Fibroblast of mammary gland (primary cell): ENCODE measurements at regions not wholly inside any gene's neighbourhood (a gene's known extent, or its start where the extent isn't known, plus 50 kb on each side); places are given as distances from the start of the nearest gene placed in this dataset.

ENCODE experiments used
- DNase-seq: peaks from one replicate; pipeline ENCODE4 v3.0.0-alpha.2; 2010; ENCODE audit warnings: low read depth
- H3K4me3 ChIP-seq: 2 replicates; pipeline ENCODE4 v1.5.1; 2011; ENCODE audit warnings: low read depth, mild to moderate bottlenecking, low read length, moderate library complexity; ENCODE audit not compliant: control insufficient read depth
- TF ChIP-seq, protein P1 (sequence below): conservative IDR thresholded peaks from 2 replicates; pipeline ENCODE4 v1.5.1; 2011; ENCODE audit warnings: low read depth, low read length, inconsistent platforms; ENCODE audit not compliant: control insufficient read depth, insufficient read depth

GRCh38 chr2:48824116-48824515, 68.6 kb upstream of the LHCGR start:
- no peak overlapping the region for H3K4me3 ChIP-seq
- no peak for DNase-seq
- TF ChIP-seq, protein P1, sequence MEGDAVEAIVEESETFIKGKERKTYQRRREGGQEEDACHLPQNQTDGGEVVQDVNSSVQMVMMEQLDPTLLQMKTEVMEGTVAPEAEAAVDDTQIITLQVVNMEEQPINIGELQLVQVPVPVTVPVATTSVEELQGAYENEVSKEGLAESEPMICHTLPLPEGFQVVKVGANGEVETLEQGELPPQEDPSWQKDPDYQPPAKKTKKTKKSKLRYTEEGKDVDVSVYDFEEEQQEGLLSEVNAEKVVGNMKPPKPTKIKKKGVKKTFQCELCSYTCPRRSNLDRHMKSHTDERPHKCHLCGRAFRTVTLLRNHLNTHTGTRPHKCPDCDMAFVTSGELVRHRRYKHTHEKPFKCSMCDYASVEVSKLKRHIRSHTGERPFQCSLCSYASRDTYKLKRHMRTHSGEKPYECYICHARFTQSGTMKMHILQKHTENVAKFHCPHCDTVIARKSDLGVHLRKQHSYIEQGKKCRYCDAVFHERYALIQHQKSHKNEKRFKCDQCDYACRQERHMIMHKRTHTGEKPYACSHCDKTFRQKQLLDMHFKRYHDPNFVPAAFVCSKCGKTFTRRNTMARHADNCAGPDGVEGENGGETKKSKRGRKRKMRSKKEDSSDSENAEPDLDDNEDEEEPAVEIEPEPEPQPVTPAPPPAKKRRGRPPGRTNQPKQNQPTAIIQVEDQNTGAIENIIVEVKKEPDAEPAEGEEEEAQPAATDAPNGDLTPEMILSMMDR, result no peak

DNA sequence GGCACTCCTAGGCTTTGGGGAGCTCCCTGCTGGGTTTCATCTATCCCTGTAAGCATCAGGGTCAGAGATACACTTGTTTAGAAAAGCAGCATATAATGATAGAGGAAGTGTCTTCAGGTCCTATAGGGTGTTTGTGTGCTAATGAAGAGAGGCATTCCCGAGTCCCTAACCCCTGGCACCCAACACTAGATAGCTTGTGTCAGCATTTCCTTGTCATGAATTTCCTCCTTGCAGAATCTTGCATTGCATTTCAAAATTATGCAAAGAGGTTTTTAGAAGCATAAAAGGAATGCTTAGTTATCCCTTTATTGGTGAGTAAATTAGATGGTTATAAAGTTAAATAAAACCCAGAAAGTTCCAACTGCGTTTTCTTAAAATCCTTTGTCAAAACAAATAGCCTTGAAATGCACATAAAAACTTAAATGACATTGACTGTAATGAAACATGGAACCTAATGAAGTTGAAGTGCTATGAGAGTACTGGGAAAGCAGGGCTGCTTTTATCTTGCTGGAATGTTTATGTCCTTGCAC, 63.7 kb upstream of the LHCGR start:
- no peak for DNase-seq
- H3K4me3 ChIP-seq, result no peak overlapping the region
- TF ChIP-seq, protein P1, result no peak

DNA sequence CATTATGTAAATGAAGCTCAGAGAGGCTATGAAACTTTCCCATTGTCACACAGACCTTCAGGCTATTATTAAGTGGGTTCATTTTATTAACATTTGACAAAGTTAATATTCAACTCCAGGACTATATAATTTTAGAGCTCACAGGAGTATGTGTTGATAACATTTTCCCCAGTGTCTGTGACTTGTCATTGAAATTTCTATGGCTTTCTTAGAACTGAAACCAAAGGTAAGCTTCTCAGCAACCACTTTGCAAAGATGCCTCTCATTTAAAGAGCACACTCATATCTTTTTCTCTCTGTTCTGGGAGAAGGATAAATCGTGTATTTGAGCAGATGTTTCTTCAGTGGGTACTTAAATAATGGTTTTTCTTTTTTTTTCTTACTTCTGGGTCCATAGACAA, 61.8 kb upstream of the LHCGR start:
- no peak for DNase-seq
- TF ChIP-seq, protein P1, result no peak
- H3K4me3 ChIP-seq, result no peak overlapping the region

- TF ChIP-seq, protein P1, result no peak
- DNase-seq, result no peak
- no peak overlapping the region for H3K4me3 ChIP-seq
These were observed 56.9 kb upstream of the LHCGR start for GRCh38 chr2:48812416-48812815.

GRCh38 chr2:48808311-48808710, 52.8 kb upstream of the LHCGR start:
- TF ChIP-seq, protein P1, result no peak
- DNase-seq, result no peak
- no peak overlapping the region for H3K4me3 ChIP-seq
